GM18858 (cell line): ENCODE measurements at regions not wholly inside any gene's neighbourhood (a gene's known extent, or its start where the extent isn't known, plus 50 kb on each side); places are given as distances from the start of the nearest gene placed in this dataset.

Experiments
- ATAC-seq: cut with Tn5 transposase; IDR thresholded peaks from one replicate; pipeline ENCODE4 v1.9.1; 2021; ENCODE audit not compliant: unreplicated experiment

DNA sequence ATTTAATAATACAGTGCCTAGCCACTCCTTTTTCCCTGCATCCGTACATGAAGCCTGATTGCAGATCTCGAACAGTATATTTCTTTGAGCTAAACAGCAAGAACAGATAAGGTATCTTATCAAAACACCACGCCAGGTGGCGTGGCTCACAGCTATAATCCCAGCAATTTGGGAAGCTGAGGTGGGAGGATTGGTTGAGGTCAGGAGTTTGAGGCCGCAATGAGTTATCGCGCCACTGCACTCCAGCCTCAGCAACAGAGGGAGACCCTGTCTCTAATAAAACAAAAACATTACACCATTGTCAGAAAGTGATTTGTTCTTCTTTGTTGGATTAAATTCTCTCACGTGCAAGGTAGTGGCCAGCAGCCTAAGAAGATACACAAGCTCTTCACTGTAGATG is 291.2 kb upstream of the DMRT1 start:
- ATAC-seq = no peak

DNA sequence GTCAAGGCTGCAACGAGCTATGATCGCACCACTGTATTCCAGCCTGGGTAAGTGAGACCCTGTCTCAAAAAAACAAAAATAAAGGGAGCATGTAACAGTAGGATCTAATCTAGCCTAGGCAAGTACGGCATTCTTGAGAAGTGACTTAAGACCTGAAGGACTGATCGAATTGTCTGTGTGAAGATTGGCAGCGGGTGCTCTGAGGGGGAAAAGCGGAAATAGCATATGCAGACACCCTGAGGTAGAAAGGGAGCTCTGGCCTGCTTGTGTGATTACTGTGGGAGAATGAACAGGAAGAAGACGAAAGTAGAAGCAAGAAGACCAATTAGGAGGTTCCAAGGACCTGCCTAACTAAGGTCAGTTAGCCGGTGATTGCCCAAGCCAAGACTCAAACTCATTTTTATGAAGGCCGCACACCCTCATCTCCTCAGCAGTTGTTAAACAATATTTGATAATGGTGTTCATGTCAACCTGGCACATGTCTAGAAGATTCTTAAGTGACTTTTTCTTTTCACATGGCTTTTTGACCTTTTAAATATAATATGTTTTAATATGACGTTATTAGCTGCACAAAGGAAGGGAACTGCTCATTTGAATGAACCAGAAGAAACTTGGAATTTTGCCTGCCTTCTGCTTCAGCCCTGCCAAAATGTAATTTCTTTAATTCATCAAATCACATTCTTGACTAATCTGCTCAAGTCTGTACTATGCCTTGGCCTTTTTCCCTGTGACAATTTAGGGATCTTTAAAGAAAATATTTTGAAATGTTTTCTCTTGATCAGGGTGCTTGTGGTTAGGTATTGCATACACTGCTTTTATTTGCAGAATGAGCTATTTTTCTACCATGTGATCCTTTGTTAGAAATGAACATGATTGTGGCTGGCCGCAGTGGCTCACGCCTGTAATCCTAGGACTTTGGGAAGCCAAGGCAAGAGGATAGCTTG is 289.2 kb upstream of the DMRT1 start:
- no peak for ATAC-seq

DNA sequence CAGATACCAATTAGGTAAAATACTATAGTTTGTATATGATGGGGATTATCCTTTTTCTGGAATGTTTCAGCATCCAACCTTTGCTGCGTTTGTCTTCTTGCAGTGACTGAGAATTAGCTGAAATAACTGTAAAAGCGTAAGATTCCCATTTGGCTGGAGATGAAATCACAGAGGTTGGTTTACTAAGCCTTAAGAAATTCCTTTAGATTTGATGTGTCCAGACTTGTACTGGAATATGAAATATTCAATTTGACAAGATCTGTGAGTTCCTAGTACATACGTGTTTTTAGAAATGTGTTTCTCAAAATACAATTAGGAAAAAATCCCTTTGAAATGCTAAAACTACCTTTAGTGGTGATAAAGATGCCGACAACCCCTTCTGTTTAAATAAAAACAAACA is 286.0 kb upstream of the DMRT1 start:
- ATAC-seq = no peak

DNA sequence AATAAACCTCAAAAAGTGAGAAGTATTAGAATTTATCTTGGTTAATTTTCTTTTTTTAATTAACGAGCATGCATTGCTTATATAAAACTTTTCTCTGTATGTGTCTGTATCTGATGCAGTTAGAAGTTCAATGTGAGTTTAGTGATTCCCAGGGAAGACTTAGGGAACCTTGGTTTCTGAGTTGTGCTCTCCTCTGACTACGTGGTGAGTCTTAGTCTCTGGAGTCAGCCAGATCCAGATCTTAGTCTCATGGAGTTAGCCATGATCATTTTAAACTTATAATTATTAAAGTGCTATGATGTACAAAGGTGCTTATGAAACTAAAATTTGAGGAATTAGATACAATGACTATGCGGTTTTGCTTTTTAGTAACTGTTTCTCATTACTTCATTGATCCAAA is 285.3 kb upstream of the DMRT1 start:
- no peak for ATAC-seq

DNA sequence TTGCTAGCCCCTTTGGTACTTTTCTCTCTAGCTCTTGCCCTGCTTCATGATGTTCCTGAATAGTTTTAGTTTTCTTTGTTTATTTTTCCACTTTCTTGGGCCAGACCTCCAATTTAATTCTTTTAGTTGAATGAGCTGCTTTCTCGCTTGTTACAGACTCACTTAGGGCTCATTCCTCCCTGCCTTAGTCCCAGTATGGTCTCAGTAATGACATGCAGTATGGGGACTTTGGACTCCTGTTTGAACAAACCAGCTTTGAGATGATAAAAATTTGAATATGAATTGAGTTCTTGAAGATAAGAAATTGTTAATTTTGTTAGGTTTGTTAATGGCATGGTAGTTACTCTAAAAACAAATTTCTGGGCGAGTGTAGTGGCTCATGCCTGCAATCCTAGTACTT is 284.8 kb upstream of the DMRT1 start:
- no peak for ATAC-seq

DNA sequence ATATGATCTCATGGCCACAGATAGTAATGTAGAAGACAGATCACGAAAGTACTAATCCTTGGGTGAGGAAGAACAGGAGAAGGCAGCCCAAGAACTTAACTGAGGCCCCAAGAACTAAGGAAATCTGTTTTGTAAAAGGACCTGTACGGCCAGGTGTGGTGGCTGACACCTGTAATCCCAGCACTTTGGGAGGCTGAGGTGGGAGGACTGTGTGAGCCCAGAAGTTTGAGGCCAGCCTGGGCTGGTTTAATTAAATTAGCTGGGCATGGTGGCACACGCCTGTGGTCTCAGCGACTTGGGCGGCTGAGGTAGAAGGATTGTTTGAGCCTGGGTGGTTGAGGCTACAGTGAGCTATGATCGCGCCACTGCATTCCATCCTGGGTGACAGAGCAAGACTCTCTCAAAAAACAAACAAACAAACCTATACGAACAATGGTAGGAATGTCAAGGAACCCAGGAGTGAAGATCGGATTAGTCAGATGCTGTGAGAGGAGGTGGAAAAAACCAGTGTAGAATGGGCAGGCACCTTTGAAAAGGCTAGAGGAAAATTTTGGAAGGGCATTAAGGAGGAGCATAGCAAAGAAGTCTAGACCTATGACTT is 283.8 kb upstream of the DMRT1 start:
- ATAC-seq = no peak

DNA sequence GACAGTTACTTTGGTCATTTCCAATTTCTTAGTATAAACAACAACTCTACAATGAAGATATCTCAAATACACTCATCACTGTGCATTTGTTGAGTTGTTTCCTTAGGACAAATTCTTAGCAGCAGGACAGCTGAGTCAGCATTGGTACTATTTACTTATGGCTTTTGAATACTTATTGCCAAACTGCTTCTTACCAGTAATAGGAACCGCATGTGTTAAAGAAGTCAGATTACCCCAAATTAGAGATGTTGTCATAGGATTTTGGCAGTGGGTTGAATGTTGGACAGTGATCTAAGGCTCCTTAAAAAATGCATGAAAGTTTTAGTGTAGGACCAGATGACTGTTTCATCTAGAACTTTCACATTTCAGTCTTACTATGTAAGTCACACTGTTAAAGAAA is 280.1 kb upstream of the DMRT1 start:
- no peak for ATAC-seq

DNA sequence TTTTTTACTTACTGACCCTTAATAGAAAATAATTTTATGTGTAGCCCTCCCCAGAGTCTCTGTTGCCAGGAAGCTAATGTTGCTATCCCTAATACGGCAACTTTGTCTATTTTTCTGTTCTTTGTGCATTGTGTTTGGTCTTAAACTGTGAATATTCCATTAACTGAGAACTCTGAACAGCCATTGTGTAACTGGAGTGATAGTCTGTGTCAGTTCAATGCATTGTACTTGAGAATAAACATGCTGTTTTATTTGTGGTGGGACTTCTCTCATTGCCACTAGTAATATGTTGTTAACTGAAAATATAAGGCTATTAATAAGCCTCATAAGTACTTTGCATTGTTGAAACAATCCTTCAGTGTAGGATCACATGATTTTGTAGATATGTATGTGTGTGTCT is 278.3 kb upstream of the DMRT1 start:
- ATAC-seq = no peak

DNA sequence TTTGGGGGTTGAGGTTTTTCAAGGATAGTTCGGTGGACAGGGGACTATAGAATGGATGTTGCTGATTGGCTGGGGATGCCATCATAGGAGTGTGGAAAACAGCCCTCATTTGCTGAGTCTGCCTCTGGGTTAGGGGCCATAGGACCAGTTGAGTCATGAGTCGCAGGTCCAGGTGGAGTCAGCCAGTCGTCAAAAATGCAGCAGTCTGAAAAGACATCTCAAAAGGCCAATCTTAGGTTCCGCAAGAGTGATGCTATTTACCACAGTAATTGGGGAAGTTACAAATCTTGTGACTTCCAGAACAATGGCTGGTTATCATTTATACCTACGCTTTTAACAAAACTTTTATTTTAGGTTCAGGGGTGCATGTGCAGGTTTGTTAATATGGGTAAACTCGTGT is 276.0 kb upstream of the DMRT1 start:
- ATAC-seq = no peak

DNA sequence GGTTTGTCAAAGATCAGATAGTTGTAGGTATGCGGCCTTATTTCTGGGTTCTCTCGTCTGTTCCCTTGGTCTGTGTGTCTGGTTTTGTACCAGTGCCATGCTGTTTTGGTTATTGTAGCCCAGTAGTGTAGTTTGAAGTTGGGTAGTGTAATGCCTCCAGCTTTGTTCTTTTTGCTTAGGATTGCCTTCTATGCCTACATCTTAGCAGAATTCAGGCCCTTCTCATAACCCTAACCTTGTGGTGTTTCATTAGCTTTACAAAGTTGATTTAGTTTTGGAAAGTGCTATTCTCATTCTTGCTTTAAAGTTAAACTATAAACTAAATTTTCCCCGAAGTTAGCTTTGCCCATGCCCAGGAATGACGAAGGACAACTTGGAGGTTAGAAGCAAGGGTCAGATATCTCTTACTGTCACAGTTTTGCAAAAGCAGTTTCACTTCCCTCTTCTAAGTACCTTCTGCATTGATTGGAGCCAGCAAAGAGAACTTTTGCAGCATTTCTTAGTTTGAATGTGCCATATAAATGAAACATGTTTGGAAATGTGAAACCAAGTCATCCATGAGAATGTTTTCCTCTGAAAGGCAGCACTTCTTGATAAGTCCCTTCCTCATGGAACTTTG is 274.3 kb upstream of the DMRT1 start:
- peak; percentile 95 for ATAC-seq

DNA sequence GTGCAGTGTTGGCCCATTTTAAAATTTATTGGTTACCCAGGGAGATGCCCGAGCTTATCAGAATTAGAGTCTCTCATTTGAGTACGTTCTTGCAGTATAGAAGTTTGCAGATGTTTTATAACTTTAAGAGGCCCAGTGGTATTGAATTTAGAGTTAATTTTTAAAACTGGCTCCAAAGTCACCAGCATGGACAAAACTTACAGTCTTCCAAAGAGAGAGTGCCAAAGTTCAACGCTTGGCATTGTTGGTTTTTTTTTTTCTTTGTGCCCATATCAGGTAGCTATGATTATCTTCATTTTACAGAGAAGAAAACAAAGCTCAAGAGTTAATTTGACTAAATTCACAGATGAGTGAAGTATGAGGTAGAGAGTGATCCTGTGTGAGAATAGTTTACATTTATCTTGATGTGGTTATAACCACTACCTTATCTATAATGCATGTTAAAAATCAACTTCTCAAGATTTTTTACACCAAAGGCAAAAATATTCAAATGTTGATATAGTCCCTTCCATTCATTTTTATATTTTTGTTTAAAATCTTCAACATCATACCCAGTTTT is 273.7 kb upstream of the DMRT1 start:
- no peak for ATAC-seq

DNA sequence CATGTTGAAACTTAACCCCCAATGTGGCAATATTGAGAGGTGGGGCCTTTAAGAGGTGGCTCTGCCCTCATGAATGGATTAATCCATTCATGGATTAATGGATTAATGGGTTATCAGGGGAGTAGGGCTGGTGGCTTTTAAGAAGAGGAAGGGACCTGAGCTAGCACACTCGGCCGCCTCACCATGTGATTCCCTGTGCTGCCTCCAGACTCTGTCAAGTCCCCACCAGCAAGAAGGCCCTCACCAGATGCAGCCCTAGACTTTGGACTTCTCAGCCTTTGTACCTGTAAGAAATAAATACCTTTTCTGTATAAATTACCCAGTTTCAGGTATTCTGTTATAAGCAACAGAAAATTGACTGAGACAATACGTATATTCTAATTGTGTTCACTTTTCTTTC is 272.2 kb upstream of the DMRT1 start:
- no peak for ATAC-seq

DNA sequence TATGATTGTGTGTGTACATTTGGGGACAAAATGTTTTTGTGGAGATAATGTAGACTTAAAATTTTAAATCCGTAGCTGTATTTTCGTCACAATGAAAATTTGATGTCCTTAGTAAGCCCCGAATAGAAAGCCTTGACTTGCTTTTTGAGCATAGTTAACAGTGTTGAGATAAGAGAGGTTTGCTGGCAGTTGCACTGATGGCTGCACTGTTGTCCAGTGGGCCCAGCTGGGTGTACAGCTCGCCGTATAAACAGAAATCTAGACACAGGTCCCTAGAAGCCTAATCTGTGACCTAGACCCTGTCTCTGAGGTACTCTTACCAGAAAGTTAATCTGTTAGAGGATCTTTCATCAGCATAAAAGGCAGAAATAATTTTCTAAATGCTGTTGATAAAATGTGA is 271.3 kb upstream of the DMRT1 start:
- ATAC-seq = no peak

DNA sequence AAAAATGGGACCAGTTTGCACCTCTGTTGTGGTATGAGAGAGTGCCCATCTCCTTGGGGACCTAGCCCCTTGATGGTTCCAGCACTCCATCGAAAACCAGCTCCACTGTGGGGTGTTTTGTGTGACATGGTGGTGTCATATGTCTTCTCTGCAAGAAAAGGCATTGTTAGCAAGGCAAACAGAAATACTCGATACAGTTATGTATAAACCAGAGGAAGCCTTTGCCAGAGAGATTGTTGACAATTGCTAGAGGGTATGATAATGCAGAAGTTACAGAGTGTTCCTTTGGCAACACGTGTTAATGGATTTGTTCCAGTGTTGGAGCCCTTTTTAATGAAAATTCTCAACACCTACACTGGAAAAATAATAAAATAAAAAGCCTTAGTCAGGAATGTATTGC is 270.4 kb upstream of the DMRT1 start:
- ATAC-seq = no peak

DNA sequence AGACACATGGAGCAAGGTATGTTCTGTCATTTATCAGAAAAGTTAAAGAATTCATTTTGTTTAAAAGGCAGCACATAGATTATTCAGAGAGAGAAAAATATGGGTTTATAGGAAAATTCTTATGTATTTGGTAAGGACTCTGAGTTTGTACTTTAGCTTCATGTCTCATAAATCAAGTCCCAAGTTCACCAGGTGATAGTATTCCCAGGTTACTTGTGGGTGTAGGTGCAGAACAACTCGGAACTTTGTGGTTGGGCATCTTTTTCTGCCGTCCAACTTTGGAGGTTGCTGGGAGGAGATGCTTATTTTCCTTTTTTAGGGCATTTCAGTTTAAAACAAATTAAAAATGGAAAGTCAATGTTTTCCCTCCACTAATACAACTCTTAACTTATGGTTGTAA is 269.8 kb upstream of the DMRT1 start:
- ATAC-seq = no peak

DNA sequence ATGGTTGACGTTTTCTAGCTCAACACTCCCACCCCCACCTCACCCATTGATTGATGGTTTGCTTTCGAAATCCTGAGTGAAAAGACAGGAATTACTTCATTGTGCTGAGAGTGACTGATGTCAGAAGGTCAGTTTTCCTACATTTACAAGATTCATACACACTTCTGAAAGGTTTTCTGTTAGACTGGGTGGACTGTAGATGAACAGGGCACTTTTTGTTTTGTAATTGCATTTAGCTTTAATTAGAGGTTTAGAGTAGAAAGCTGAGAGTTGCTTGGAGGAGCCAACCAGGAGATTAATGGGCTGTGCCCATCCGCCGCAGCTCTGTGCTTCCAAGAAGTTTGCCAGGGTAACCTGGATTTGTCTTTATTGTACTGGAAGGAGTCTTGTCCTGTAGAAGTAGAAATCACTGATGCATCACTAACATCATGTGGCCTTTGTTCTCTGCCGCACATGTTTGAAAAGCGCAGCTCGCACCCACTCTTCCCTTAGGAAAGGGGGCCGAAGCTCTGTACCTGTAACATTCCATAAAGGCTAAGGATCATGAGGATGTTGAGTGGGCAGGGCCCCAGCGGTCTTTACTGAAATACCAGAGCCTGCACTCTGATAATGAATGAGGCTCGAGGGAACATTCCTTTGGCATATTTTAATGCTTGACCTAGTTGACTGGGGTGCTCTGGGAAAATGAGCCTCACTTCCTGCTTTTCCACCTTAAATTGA is 267.6 kb upstream of the DMRT1 start:
- ATAC-seq = no peak

DNA sequence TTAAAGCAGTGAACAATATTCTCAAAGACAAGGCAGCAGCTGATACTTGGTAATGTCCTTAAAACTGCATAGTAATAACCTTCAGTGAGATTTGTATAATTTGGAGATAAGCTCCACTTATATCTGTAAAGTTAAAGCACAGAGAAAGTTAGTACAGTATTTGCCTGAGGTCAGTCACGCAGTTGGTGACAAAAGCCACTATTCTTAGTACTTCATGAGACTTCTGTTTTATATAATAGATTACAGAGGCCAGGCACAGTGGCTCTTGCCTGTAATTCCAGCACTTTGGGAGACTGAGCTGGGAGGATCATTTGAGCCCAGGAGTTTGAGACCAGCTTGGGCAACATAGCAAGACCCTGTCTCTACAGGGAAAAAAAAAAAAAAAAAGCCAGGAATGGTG is 266.4 kb upstream of the DMRT1 start:
- no peak for ATAC-seq

DNA sequence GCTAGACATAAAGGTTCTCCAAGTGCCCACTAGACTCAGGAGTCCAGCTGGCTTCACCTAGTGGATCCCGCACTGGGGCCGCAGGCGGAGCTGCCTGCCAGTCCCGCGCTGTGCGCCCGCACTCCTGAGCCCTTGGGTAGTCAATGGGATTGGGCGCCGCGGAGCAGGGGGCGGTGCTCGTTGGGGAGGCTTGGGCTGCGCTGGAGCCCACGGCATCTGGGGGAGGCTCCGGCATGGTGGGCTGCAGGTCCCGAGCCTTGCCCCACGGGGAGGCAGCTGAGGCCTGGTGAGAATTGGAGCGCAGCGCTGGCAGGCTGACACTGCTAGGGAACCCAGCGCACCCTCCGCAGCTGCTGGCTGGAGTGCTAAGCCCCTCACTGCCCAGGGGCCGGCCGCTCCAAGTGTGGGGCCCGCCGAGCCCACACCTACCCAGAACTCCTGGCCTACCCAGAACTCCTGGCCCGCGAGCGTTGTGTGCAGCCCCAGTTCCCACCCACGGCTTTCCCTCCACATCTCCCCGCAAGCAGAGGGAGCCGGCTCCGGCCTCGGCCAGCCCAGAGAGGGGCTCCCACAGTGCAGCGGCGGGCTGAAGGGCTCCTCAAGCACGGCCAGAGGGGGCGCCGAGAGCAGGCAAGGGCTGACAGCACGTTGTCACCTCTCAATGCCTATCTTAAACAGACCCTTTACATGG is 260.7 kb upstream of the DMRT1 start:
- ATAC-seq = no peak

DNA sequence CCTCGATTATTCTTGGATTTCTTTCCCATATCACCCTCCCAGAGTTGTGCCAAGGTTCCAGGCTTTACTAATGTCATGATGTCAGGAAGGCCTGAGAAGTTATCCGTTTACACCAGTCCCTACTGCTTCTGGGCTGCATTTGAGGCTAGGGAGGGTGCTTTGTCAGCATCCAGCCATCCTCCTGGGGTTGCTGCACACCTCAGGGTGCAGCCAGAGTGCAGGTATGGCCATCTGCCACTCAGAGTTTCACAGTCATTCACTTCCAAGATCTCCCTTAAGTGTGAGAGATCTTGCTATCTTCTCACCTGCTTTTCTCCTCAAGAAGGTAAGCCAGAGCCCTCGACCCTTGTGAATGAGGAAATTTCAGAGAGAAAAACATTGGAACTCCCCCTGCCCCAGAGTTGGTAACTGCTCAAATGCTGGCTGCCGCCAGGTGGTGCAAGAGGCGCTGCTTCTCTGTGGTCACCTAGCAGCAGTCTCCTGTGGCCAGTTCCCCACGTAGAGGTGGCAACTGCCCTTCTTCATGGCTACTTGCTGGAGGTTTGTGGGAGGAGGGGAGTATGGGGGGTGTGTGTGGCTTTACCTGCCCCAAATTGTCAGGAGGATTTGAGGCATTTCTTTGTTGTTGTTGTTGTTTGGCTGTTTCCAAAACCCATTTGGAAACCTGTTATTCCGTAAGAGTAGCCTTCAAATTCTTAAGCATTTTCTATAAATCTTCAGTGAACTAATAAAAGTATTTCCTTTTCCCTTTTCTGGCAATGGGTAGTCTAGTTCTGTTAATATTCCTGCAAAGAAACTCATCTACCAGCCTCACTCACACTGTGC is 259.6 kb upstream of the DMRT1 start:
- ATAC-seq = no peak

DNA sequence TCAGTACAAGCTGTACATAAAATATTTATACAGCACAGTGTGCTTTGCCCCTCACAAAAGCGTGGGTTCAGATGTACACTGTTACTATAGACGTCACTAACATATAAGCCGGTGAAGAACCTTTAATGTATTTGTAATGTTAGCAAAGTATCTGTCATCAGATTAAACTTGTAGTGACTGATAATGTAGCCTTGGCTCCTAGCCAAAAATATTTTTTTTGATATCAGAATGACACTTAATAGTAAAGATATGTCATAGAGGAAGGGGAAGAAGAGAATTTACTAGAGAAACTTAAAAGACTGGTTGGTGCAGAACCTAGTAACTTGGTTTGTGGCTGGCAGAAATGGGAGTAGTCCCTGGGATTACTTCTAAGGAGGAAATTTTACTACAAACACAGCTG is 258.7 kb upstream of the DMRT1 start:
- ATAC-seq = no peak
